ENCODE measurements at regions not wholly inside any gene's neighbourhood (a gene's known extent, or its start where the extent isn't known, plus 50 kb on each side); places are given as distances from the start of the nearest gene placed in this dataset.

- TF ChIP-seq MAX (IDR thresholded peaks at IDR 0.05; ENCODE audit: insufficient read depth, insufficient read length), result no peak
- TF ChIP-seq POLR2A (IDR thresholded peaks at IDR 0.05; ENCODE audit: low read depth, low read length), result no peak
- no peak for TF ChIP-seq CTCF (IDR thresholded peaks at IDR 0.05; ENCODE audit: extremely low read depth in 1 of 2, insufficient read depth in 1 of 2, low read depth in 1 of 2, low read length in 2 of 2)
- no peak for TF ChIP-seq EZH2 (IDR thresholded peaks at IDR 0.05; ENCODE audit: borderline replicate concordance, low read depth, low read length, severe bottlenecking)
- TF ChIP-seq MYC (IDR thresholded peaks at IDR 0.05; ENCODE audit: low read depth, low read length), result no peak
- TF ChIP-seq POLR2AphosphoS5 (IDR thresholded peaks at IDR 0.05; ENCODE audit: insufficient read depth, low read depth, low read length), result no peak
- TF ChIP-seq JUN (IDR thresholded peaks at IDR 0.05; ENCODE audit: borderline replicate concordance, insufficient read depth, insufficient read length, low read depth), result no peak
Measured at GRCh38 chr2:18083806-18084205, 205.3 kb downstream of the KCNS3 start.

Measured in endothelial cell of umbilical vein (primary cell).